ENCODE measurements at regions not wholly inside any gene's neighbourhood (a gene's known extent, or its start where the extent isn't known, plus 50 kb on each side); places are given as distances from the start of the nearest gene placed in this dataset.

DNA sequence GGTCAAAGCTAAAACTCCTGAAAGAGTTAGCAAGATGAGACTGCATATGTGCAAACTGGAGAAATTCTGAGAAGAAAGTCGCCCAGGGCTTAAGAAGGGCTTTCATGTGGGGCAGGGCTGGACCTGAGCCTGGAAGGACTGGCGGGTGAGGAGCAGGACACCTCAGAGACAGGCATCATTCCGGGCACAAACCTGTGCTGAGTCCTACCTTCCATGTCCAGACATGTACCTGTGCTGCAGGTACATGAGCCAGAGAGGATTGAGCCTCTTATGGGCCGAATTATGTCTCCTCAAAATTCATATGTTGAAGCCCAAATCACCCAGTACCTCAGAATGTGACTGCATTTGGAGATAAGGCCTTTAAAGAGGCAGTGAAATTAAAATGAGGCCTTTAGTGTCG is 171.0 kb downstream of the QRSL1 start:
- TF ChIP-seq POLR2A (IDR thresholded peaks at IDR 0.05) (no peak), CTCF (IDR thresholded peaks at IDR 0.05) (no peak), POLR2AphosphoS5 (IDR thresholded peaks at IDR 0.05) (no peak), EP300 (IDR thresholded peaks at IDR 0.05) (no peak)

Measured in stomach (tissue), 4 donors.